NOMO-1 treated with dmso at 0.1 percent for 144 hours (cell line): ENCODE measurements at regions not wholly inside any gene's neighbourhood (a gene's known extent, or its start where the extent isn't known, plus 50 kb on each side); places are given as distances from the start of the nearest gene placed in this dataset.
"Not testable (repeated sequence)": the region's sequence is repeated elsewhere in the genome, so short reads cannot be mapped to it uniquely, and the experiment has no call there.

Source experiments
- DNase-seq: peaks from one replicate; lab custom pipeline; 2025; ENCODE audit not compliant: unreplicated experiment; lab: John Stamatoyannopoulos, UW

DNA sequence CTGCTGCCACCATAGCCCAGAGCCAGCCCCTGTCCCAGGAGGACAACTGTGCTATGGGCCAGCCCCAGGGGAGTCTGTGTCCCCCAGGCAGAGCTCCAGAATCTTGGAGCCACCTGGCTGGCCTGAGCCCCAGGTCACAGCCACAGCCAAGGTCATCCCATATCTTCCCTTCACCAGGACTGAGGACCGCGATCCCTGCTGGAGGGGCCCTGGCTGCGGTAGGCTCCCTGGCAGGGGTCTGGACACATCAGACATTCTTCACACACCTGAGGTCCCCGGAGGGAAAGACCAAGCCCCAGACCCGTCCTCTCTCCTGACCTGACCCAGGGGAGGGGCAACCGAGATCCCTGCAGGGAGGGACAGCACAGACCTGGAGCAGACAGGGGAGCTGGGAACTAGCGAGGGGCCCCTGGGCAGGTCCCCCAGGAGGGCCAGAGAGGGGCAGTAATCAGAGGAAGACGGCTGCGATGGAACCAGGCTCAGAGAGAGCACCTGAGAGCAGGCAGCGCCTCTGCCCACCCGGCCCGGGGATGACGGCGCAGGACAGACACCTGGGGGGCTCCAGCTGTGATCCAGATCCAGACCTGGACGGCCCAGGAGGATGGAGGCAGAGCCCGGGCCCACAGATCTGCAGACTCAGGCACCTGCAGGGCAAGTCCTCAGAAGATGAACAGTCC is 103.2 kb upstream of the EIF5 start:
- DNase-seq: no peak

GRCh38 chr14:103231376-103232019 is 102.5 kb upstream of the EIF5 start:
- no peak for DNase-seq

- no peak for DNase-seq
Observed at GRCh38 chr14:103232031-103232808, 101.8 kb upstream of the EIF5 start.

GRCh38 chr14:103232831-103233319 is 101.2 kb upstream of the EIF5 start:
- DNase-seq: no peak

- DNase-seq: no peak
Observed at GRCh38 chr14:103233328-103233727, 100.7 kb upstream of the EIF5 start.

DNA sequence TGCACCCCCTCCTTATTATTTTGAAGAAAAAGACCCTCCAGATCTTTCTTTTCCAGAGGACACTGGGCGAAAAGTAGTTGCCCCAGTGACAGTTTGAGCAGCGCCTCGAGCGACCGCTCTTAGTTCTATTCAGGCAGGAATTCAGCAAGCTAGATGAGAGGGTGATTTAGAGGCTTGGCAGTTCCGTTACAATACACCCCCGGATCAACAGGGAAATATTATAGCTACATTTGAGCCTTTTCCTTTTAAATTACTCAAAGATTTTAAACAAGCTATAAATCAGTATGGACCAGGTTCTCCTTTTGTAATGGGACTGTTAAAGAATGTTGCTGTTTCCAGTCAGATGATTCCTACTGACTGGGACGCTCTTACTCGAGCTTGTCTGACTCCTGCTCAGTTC is 99.2 kb upstream of the EIF5 start:
- DNase-seq: not testable (repeated sequence)

GRCh38 chr14:103235506-103235905 is 98.5 kb upstream of the EIF5 start:
- not testable (repeated sequence) for DNase-seq

- no peak for DNase-seq
Observed at GRCh38 chr14:103239751-103240150, 94.3 kb upstream of the EIF5 start.

DNA sequence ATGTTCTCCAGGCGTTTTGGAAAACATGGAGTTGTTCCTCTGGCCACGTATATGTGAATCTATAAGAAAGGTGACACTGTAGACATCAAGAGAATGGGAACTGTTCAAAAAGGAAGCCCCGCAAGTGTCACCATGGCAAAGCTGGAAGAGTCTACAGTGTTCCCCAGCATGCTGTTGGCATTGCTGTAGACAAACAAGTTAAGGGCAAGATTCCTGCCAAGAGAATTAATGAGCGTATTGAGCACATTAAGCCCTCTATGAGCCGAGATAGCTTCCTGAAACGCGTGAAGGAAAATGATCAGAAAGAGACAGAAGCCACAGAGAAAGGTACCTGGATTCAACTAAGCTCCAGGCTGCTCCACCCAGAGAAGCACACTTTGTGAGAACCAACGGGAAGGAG is 92.5 kb upstream of the EIF5 start:
- no peak for DNase-seq

DNA sequence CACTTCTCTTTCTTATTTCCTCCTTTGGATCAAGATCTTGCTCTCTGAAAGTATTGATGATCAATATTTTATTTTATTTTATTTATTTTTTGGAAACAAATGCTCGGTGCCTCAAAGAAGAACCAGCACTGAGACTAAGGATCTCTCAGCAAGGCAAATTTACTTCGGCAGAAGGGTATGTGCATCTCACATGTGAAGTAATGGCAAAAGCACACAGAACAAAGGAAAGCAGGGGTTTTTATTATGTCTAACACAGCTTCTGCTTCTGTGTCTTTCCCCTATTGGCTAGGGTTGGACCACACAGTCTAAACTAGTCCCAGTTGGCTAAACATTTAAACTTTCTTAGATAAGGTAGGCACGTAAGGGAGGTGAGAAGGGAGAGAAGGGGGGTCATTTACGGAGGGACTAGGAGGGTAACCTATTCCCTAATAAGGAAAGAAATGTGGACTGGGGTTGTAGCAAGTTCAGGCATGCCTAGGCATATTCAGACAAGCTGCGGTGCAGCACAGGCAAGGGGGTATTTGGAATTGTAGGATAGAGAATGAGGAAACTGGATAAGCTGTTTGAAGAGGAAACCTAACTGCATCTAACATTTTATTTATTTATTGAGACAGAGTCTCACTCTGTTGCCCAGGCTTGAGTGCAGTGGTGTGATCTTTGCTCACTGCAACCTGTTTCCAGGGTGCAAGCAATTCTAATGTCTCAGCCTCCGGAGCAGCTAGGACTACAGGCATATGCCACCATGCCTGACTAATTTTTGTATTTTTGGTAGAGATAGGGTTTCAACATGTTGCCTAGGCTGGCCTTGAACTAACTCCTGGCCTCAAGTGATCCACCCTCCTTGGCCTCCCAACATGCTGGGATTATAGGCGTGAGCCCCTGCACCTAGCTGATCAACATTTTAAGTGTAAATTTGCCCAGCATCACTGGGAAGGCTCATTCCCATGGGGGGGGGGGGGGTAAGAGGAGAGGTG is 90.0 kb upstream of the EIF5 start:
- DNase-seq: no peak

DNA sequence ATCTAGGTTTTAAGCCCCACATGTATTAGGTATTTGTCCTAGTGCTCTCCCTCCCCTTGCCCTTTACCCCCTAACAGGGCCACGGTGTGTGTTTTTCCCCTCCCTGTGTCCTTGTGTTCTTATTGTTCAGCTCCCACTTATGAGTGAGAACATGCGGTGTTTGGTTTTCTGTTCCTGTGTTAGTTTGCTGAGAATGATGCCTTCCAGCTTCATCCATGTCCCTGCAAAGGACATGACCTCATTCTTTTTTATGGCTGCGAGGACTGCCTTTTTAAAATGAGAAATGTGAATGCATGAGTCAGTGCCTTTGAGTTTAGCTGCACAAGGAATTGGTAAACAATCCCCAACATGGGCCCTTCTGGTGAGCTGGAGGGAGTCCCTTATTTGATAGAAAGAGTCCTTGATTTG is 88.4 kb upstream of the EIF5 start:
- not testable (repeated sequence) for DNase-seq

GRCh38 chr14:103246070-103246469 is 88.0 kb upstream of the EIF5 start:
- DNase-seq: no peak

DNA sequence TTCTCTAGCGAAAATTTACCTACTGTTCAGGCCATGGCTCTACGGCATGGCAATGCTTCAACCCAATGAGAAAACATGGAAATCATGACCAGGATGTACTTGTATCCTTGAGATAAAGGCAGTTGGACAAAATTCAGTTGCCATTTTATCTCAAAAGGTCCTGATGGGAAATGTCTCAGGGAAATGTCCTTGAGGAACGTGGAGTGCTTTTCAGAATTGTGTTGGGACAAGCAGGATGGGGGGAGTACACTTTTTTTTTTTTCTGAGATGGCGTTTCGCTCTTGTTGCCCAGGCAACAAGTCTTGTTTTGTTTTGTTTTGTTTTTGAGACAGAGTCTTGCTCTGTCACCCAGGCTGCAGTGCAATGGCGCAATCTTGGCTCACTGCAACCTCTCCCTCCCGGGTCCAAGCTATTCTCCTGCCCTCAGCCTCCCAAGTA is 86.8 kb upstream of the EIF5 start:
- no peak for DNase-seq

DNA sequence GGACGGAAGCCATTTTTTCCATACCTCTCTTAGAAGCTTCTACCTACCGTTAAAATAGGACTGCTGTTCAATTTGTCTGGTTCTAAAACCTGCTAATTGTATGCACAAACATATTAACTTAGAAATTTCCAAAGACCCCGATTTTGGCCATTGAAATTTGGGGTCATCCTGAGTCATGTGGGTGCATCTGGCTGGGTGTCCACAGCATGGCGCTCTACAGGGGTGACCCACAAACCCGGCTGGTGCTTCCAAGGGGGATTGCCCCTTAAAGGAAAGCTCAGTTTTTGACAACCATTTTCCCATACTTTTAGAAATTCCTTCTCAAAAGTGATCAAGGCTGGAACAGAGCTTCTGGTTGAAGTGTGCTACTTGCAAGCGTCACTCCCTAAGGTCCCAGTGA is 83.9 kb upstream of the EIF5 start:
- no peak for DNase-seq

GRCh38 chr14:103250874-103251273 is 83.2 kb upstream of the EIF5 start:
- DNase-seq: no peak

GRCh38 chr14:103255555-103255954 is 78.5 kb upstream of the EIF5 start:
- no peak for DNase-seq

GRCh38 chr14:103256406-103256805 is 77.6 kb upstream of the EIF5 start:
- no peak for DNase-seq

DNA sequence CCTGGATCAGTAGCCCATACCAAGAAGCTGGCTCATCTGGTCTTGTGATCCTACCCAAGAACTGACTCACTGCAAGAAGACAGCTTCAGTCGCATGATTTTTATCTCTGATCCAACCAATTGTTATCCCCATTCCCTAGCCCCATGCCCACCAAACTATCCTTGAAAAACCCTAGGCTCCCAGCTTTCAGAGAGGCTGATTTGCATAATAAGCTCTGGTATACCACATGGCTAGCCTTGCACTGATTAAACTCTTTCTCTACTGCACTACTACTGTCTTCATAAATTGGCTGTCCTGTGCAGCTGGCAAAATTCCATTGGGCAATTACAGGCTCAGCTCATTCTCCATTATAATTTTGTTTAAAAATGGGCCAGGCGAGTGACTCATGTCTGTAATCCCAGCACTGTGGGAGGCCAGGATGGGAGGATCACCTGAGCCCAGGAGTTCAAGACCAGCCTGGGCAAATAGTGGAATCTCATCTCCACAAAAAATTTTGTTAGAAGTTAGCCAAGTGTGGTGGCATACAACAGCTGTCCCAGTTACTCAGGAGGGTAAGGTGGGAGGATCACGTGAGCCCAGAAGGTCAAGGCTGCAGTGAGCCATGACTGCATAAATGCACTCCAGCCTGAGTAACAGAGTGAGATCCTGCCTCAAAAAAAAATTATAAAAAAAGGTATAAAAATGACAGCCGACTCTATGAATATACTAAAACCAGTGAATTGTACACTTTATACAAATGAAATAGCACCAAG is 76.7 kb upstream of the EIF5 start:
- no peak for DNase-seq

- DNase-seq: no peak
Observed at GRCh38 chr14:103258211-103258610, 75.8 kb upstream of the EIF5 start.

DNA sequence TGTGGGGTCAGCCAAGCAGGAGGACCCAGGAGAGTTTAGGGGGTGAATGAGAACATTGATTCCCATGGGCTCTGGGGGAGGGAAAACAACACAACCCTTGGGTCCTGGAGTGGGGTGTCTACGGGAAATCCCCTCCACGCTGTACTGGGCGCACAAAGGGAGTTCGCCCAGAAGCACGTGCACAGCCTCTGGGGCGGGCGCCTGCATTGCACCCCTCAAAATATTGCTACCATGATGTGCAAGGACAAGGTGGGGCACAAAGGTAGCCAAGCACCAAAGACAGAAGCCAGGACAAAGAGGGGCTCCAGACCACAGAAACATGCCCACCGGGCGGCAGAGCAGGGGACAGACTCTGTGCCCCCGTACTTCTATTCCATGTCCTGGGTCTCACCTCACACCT is 74.9 kb upstream of the EIF5 start:
- DNase-seq: no peak
